ENCODE measurements at regions not wholly inside any gene's neighbourhood (a gene's known extent, or its start where the extent isn't known, plus 50 kb on each side); places are given as distances from the start of the nearest gene placed in this dataset.

GRCh38 chrY:13127476-13127875 is 222.8 kb downstream of the DDX3Y start:
- no peak overlapping the region for H3K9ac ChIP-seq (ENCODE audit: insufficient read depth, low read depth, low read length)
- no peaks in the 10 kb centered on the region for H3K4me1 ChIP-seq (ENCODE audit: insufficient read depth, low read length)
- in situ Hi-C loops (cut with HindIII; ENCODE audit: extremely low pct_ligation_motif_present, low pct_unique_long_range_greater_than_20kb) (no loop called here), intact Hi-C loops (cut with micrococcal nuclease; ENCODE audit: unreplicated experiment) (no loop called here)
- no TSS peak for BruUV-seq (replicated peaks)
- ATAC-seq (no peak), FAIRE-seq (no peak), DNase-seq (ENCODE audit: low spot score) (no peak)
- CTCF ChIA-PET (ENCODE audit: low intra/inter-chr PET ratio, low total read pairs): no interaction called here
- no peak overlapping the region for H3K4me3 ChIP-seq (replicated peaks in 1 of 3; ENCODE audit: insufficient read depth in 1 of 3, low read depth in 2 of 3, low read length in 3 of 3)
- H3K4me2 ChIP-seq (ENCODE audit: low read depth, low read length): no peak overlapping the region
- POLR2A ChIA-PET: no interaction called here
- no peaks in the 10 kb centered on the region for H3K79me2 ChIP-seq (ENCODE audit: insufficient read depth, low read length)
- H3K36me3 ChIP-seq (replicated peaks in 1 of 2; ENCODE audit: control insufficient read depth in 1 of 2, insufficient read depth in 2 of 2, low read length in 2 of 2): no peaks in the 10 kb centered on the region
- no peaks in the 10 kb centered on the region for H4K20me1 ChIP-seq (ENCODE audit: insufficient read depth, low read length)
- H2AFZ ChIP-seq (ENCODE audit: low read length): no peak overlapping the region
- no peaks in the 10 kb centered on the region for H3K9me3 ChIP-seq (ENCODE audit: low read length)
- H3K27ac ChIP-seq (ENCODE audit: extremely low read length, insufficient read depth, low read length): no peak overlapping the region
- no peaks in the 10 kb centered on the region for H3K27me3 ChIP-seq (ENCODE audit: control insufficient read depth in 1 of 2, insufficient read depth in 2 of 2, low read length in 2 of 2)
- TF ChIP-seq ZNF296 (CRISPR knock-in tag; conservative IDR thresholded peaks at IDR 0.05) (no peak), NFE2L1 (CRISPR knock-in tag; IDR thresholded peaks at IDR 0.05; ENCODE audit: borderline replicate concordance) (no peak), BCL6 (CRISPR knock-in tag; IDR thresholded peaks at IDR 0.05) (no peak), SETDB1 (CRISPR knock-in tag; IDR thresholded peaks at IDR 0.05; ENCODE audit: borderline replicate concordance) (no peak), ELF1 (CRISPR knock-in tag; IDR thresholded peaks at IDR 0.05) (no peak), KLF11 (CRISPR knock-in tag; IDR thresholded peaks at IDR 0.05) (no peak)

- CTCF ChIA-PET (ENCODE audit: low intra/inter-chr PET ratio, low total read pairs): no interaction called here
- intact Hi-C loops (cut with micrococcal nuclease; ENCODE audit: unreplicated experiment) (no loop called here), in situ Hi-C loops (cut with HindIII; ENCODE audit: extremely low pct_ligation_motif_present, low pct_unique_long_range_greater_than_20kb) (no loop called here)
- Histone ChIP-seq H2AFZ (ENCODE audit: low read length) (no peak overlapping the region), H3K4me2 (ENCODE audit: low read depth, low read length) (peak overlapping the region; percentile 32), H3K4me1 (ENCODE audit: insufficient read depth, low read length) (no peaks in the 10 kb centered on the region), H3K36me3 (replicated peaks in 1 of 2; ENCODE audit: control insufficient read depth in 1 of 2, insufficient read depth in 2 of 2, low read length in 2 of 2) (no peaks in the 10 kb centered on the region), H3K27ac (ENCODE audit: extremely low read length, insufficient read depth, low read length) (no peak overlapping the region), H3K4me3 (replicated peaks in 1 of 3; ENCODE audit: insufficient read depth in 1 of 3, low read depth in 2 of 3, low read length in 3 of 3) (peak overlapping the region in 1 of 3 experiments; percentile 26; a peak in 3 of 6 replicates), H3K9me3 (ENCODE audit: low read length) (no peaks in the 10 kb centered on the region), H4K20me1 (ENCODE audit: insufficient read depth, low read length) (no peaks in the 10 kb centered on the region), H3K27me3 (ENCODE audit: control insufficient read depth in 1 of 2, insufficient read depth in 2 of 2, low read length in 2 of 2) (no peaks in the 10 kb centered on the region), H3K79me2 (ENCODE audit: insufficient read depth, low read length) (no peaks in the 10 kb centered on the region), H3K9ac (ENCODE audit: insufficient read depth, low read depth, low read length) (no peak overlapping the region)
- no peak for FAIRE-seq
- ATAC-seq: no peak
- no peak for DNase-seq (ENCODE audit: low spot score)
- POLR2A ChIA-PET: no interaction called here
- BruUV-seq (replicated peaks): no TSS peak
- TF ChIP-seq ZKSCAN5 (CRISPR knock-in tag; IDR thresholded peaks at IDR 0.05) (no peak), SALL1 (CRISPR knock-in tag; IDR thresholded peaks at IDR 0.05) (no peak), JARID2 (CRISPR knock-in tag; IDR thresholded peaks at IDR 0.05; ENCODE audit: insufficient replicate concordance) (no peak), RBFOX2 (IDR thresholded peaks at IDR 0.05; ENCODE audit: low read depth, low read length) (no peak), CREB3 (CRISPR knock-in tag; IDR thresholded peaks at IDR 0.05) (no peak), ZNF414 (CRISPR knock-in tag; IDR thresholded peaks at IDR 0.05) (no peak), CBX2 (IDR thresholded peaks at IDR 0.05; ENCODE audit: low read depth, low read length) (no peak), CBX2 (CRISPR knock-in tag; IDR thresholded peaks at IDR 0.05; ENCODE audit: low read depth) (no peak), ZNF451 (CRISPR knock-in tag; IDR thresholded peaks at IDR 0.05) (no peak), USF2 (IDR thresholded peaks at IDR 0.05; ENCODE audit: low read depth, low read length) (no peak), USF2 (CRISPR knock-in tag; IDR thresholded peaks at IDR 0.05; ENCODE audit: borderline replicate concordance) (no peak), KDM5B (CRISPR knock-in tag; IDR thresholded peaks at IDR 0.05; ENCODE audit: borderline replicate concordance) (no peak), ZNF251 (CRISPR knock-in tag; IDR thresholded peaks at IDR 0.05) (no peak)
Observed at GRCh38 chrY:13149148-13149547, 244.5 kb downstream of the DDX3Y start.
